Liver (tissue), 8 donors: ENCODE measurements at regions not wholly inside any gene's neighbourhood (a gene's known extent, or its start where the extent isn't known, plus 50 kb on each side); places are given as distances from the start of the nearest gene placed in this dataset.

Experiments
- DNase-seq: peaks from one replicate; pipeline ENCODE4 v3.0.0-alpha.2; 2017; ENCODE audit warnings: low spot score
- H3K27ac ChIP-seq, 2 donors: one replicate each; pipeline ENCODE4 v1.7.0; 2013; ENCODE audit warnings: inconsistent platforms in 2 of 2, low read length in 2 of 2, control low read depth in 1 of 2, low read depth in 1 of 2, mild to moderate bottlenecking in 1 of 2
- H3K27me3 ChIP-seq, 4 donors: one replicate each; pipeline versions ENCODE4 v1.6.1 to v1.7.0; 2013; ENCODE audit warnings: low read length in 3 of 4, inconsistent platforms in 1 of 4, mild to moderate bottlenecking in 1 of 4, moderate library complexity in 1 of 4; ENCODE audit not compliant: control insufficient read depth in 4 of 4, insufficient read depth in 4 of 4
- H3K36me3 ChIP-seq, 4 donors: one replicate each; pipeline versions ENCODE4 v1.6.1 to v1.7.0; 2013; ENCODE audit warnings: low read length in 3 of 4, mild to moderate bottlenecking in 3 of 4, low read depth in 1 of 4, moderate library complexity in 1 of 4; ENCODE audit not compliant: control insufficient read depth in 4 of 4, insufficient read depth in 3 of 4
- H3K4me1 ChIP-seq, 4 donors: one replicate each; pipeline versions ENCODE4 v1.6.1 to v1.7.0; 2013; ENCODE audit warnings: low read length in 3 of 4, mild to moderate bottlenecking in 3 of 4, moderate library complexity in 1 of 4; ENCODE audit not compliant: control insufficient read depth in 4 of 4, insufficient read depth in 4 of 4
- H3K4me3 ChIP-seq, 3 donors: one replicate each; pipeline versions ENCODE4 v1.6.1 to v1.7.0; 2013; ENCODE audit warnings: low read length in 3 of 3, control low read depth in 1 of 3, low read depth in 1 of 3, mild to moderate bottlenecking in 1 of 3
- H3K9ac ChIP-seq, 2 donors: one replicate each; pipeline ENCODE4 v1.7.0; 2013; ENCODE audit warnings: low read length in 2 of 2, mild to moderate bottlenecking in 2 of 2, moderate library complexity in 2 of 2, control low read depth in 1 of 2, low read depth in 1 of 2
- H3K9me3 ChIP-seq, 4 donors: one replicate each; pipeline versions ENCODE4 v1.6.1 to v1.7.0; 2013; ENCODE audit warnings: low read length in 3 of 4; ENCODE audit not compliant: control insufficient read depth in 4 of 4
- ATF3 ChIP-seq: IDR thresholded peaks from 2 replicates; pipeline ENCODE4 v1.6.1; 2016; ENCODE audit warnings: antibody characterized with exemption
- CTCF ChIP-seq: fragments of 150-350 bp; IDR thresholded peaks from 2 replicates; pipeline ENCODE4 v1.5.1; 2017; ENCODE audit warnings: improper control_type of control experiment, low read depth, low read length; ENCODE audit not compliant: missing input control
- EGR1 ChIP-seq, 2 donors: IDR thresholded peaks; 2 replicates each; pipeline ENCODE4 v1.6.1; 2016 to 2018; ENCODE audit warnings: antibody characterized with exemption in 2 of 2, low read depth in 2 of 2
- FOXA1 ChIP-seq: IDR thresholded peaks from 2 replicates; pipeline ENCODE4 v1.6.1; 2016; ENCODE audit warnings: antibody characterized with exemption
- FOXA2 ChIP-seq: IDR thresholded peaks from 2 replicates; pipeline ENCODE4 v1.6.1; 2016; ENCODE audit warnings: antibody characterized with exemption
- GABPA ChIP-seq, 2 donors: IDR thresholded peaks in 1 of 2; conservative IDR thresholded peaks in 1 of 2; 2 replicates each; pipeline ENCODE4 v1.6.1; 2016; ENCODE audit warnings: antibody characterized with exemption in 2 of 2, mild to moderate bottlenecking in 1 of 2, moderate library complexity in 1 of 2
- HNF4A ChIP-seq, 2 donors: conservative IDR thresholded peaks; 2 replicates each; pipeline ENCODE4 v1.6.1; 2016; ENCODE audit warnings: antibody characterized with exemption in 2 of 2, mild to moderate bottlenecking in 2 of 2
- HNF4G ChIP-seq: IDR thresholded peaks from 2 replicates; pipeline ENCODE4 v1.6.1; 2016; ENCODE audit warnings: antibody characterized with exemption
- JUND ChIP-seq, 2 donors: IDR thresholded peaks; 2 replicates each; pipeline ENCODE4 v1.6.1; 2016; ENCODE audit warnings: antibody characterized with exemption in 2 of 2
- NR2F2 ChIP-seq: IDR thresholded peaks from 2 replicates; pipeline ENCODE4 v1.6.1; 2016; ENCODE audit warnings: antibody characterized with exemption
- RAD21 ChIP-seq, 2 donors: IDR thresholded peaks; 2 replicates each; pipeline ENCODE4 v1.6.1; 2016; ENCODE audit warnings: antibody characterized with exemption in 2 of 2, mild to moderate bottlenecking in 2 of 2
- REST ChIP-seq: IDR thresholded peaks from 2 replicates; pipeline ENCODE4 v1.6.1; 2016; ENCODE audit warnings: antibody characterized with exemption, mild to moderate bottlenecking
- RXRA ChIP-seq, 2 donors: IDR thresholded peaks; 2 replicates each; pipeline ENCODE4 v1.6.1; 2017 to 2018; ENCODE audit warnings: antibody characterized with exemption in 2 of 2, mild to moderate bottlenecking in 1 of 2
- SP1 ChIP-seq: IDR thresholded peaks from 2 replicates; pipeline ENCODE4 v1.6.1; 2018; ENCODE audit warnings: antibody characterized with exemption, mild to moderate bottlenecking
- YY1 ChIP-seq: IDR thresholded peaks from 2 replicates; pipeline ENCODE4 v1.6.1; 2016; ENCODE audit warnings: antibody characterized with exemption, mild to moderate bottlenecking
- WGBS: extraction: QIAGEN DNeasy Blood & Tissue Kit; methylation state at CpG from one replicate; pipeline ENCODE4 v1.1.7; 2013; 5-methylcytosine and 5-hydroxymethylcytosine counted together
- TF ChIP-seq, protein P1 (sequence below): IDR thresholded peaks from 2 replicates; pipeline ENCODE4 v1.6.1; 2016; ENCODE audit warnings: antibody characterized with exemption
- TF ChIP-seq, protein P2 (sequence below): IDR thresholded peaks from 2 replicates; pipeline ENCODE4 v1.6.1; 2016; ENCODE audit warnings: antibody characterized with exemption
- donor health status: healthy.
- donor health status: healthy.
- donor health status: healthy.
- donor health status: healthy.
- donor health status: healthy.

DNA sequence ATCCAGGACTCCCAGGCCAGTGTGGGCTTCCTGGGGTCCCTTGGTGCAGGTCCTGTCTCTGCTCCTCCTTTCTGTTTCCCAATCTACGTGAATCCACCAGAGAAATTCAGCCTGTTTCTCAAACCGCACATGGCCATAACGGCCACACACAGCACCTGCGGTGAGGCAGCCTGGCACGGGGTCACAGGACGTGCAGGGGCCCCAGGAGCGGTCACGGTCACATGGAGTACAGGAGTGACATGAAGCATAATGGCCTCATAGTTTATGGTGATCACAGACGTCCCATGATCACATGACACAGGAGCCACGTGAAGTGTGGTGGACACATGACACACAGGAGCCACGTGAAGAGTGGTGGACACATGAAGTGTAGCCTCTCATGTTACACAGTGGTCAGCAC, 248.5 kb upstream of the IRX4 start:
- Histone ChIP-seq H3K4me1 (no peaks in the 10 kb centered on the region), H3K27ac (no peak overlapping the region), H3K9me3 (no peaks in the 10 kb centered on the region), H3K27me3 (peaks cover 0 to 3% (median 0%) of the 10 kb centered on the region in 4 donors), H3K36me3 (no peaks in the 10 kb centered on the region), H3K4me3 (no peak overlapping the region), H3K9ac (no peak overlapping the region)
- no peak for DNase-seq
- TF ChIP-seq CTCF = no peak
- TF ChIP-seq HNF4G = no peak
- no peak for TF ChIP-seq NR2F2
- no peak for TF ChIP-seq FOXA2
- TF ChIP-seq, protein P1, sequence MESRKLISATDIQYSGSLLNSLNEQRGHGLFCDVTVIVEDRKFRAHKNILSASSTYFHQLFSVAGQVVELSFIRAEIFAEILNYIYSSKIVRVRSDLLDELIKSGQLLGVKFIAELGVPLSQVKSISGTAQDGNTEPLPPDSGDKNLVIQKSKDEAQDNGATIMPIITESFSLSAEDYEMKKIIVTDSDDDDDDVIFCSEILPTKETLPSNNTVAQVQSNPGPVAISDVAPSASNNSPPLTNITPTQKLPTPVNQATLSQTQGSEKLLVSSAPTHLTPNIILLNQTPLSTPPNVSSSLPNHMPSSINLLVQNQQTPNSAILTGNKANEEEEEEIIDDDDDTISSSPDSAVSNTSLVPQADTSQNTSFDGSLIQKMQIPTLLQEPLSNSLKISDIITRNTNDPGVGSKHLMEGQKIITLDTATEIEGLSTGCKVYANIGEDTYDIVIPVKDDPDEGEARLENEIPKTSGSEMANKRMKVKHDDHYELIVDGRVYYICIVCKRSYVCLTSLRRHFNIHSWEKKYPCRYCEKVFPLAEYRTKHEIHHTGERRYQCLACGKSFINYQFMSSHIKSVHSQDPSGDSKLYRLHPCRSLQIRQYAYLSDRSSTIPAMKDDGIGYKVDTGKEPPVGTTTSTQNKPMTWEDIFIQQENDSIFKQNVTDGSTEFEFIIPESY = no peak
- TF ChIP-seq HNF4A (conservative IDR thresholded peaks at IDR 0.05) = no peak
- TF ChIP-seq RAD21 (IDR thresholded peaks at IDR 0.05) = no peak
- TF ChIP-seq RXRA (IDR thresholded peaks at IDR 0.05) = no peak
- no peak for TF ChIP-seq SP1
- no peak for TF ChIP-seq REST
- 85% methylated on average over 11 of the region's 11 CpGs for WGBS

GRCh38 chr5:2130361-2130760, 247.6 kb upstream of the IRX4 start:
- Histone ChIP-seq H3K9me3 (peaks cover 0 to 3% (median 0%) of the 10 kb centered on the region in 4 donors), H3K4me3 (no peak overlapping the region), H3K4me1 (no peaks in the 10 kb centered on the region), H3K27me3 (peaks cover 0 to 3% (median 0%) of the 10 kb centered on the region in 4 donors), H3K36me3 (no peaks in the 10 kb centered on the region), H3K9ac (no peak overlapping the region), H3K27ac (no peak overlapping the region)
- WGBS = 67% methylated on average over 7 of the region's 7 CpGs
- no peak for DNase-seq
- TF ChIP-seq ATF3 (no peak), GABPA (IDR thresholded peaks at IDR 0.05 in 1 of 2, conservative IDR thresholded peaks at IDR 0.05 in 1 of 2) (no peak), SP1 (no peak), CTCF (no peak), YY1 (no peak), JUND (IDR thresholded peaks at IDR 0.05) (no peak), HNF4A (conservative IDR thresholded peaks at IDR 0.05) (no peak), NR2F2 (no peak), REST (no peak), FOXA1 (no peak), EGR1 (IDR thresholded peaks at IDR 0.05; ENCODE audit: low read depth in 2 of 2) (no peak)
- TF ChIP-seq, protein P2, sequence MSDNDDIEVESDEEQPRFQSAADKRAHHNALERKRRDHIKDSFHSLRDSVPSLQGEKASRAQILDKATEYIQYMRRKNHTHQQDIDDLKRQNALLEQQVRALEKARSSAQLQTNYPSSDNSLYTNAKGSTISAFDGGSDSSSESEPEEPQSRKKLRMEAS = no peak
